Astrocyte of the cerebellum (primary cell): ENCODE measurements at regions not wholly inside any gene's neighbourhood (a gene's known extent, or its start where the extent isn't known, plus 50 kb on each side); places are given as distances from the start of the nearest gene placed in this dataset.

ENCODE experiments used
- DNase-seq: peaks from one replicate; pipeline ENCODE4 v3.0.0-alpha.2; 2011; ENCODE audit warnings: low read depth
- H3K4me3 ChIP-seq: 2 replicates; pipeline ENCODE4 v1.5.1; 2011; ENCODE audit warnings: mild to moderate bottlenecking, low read depth, low read length, moderate library complexity
- in situ Hi-C: cut with HindIII; loops from 2 replicates; pipeline ENCODE4 v1.10.0; 2017; ENCODE audit warnings: low sequenced_read_pairs
- TF ChIP-seq, protein P1 (sequence below): IDR thresholded peaks from 2 replicates; pipeline ENCODE4 v1.5.1; 2012; ENCODE audit warnings: low read length, low read depth, moderate library complexity, mild to moderate bottlenecking; ENCODE audit errors: missing control alignments

DNA sequence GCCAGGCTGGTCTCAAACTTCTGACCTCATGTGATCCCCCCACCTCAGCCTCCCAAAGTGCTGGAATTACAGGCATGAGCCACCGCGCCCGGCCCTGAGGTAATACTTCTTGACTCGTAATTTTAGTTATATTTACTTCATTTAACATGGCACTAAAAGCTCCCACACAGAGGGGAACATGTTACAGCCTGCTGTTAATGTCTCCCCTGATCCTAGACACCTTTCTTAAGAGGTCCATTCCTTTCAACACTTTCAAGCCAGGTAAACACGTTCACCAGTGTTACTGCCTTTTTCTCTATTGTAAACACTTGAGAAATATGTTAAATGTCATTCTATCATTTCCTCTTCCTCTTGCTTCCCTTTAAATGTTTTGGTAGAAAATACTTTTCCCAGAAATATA is 161.4 kb downstream of the METTL4 start:
- TF ChIP-seq, protein P1, sequence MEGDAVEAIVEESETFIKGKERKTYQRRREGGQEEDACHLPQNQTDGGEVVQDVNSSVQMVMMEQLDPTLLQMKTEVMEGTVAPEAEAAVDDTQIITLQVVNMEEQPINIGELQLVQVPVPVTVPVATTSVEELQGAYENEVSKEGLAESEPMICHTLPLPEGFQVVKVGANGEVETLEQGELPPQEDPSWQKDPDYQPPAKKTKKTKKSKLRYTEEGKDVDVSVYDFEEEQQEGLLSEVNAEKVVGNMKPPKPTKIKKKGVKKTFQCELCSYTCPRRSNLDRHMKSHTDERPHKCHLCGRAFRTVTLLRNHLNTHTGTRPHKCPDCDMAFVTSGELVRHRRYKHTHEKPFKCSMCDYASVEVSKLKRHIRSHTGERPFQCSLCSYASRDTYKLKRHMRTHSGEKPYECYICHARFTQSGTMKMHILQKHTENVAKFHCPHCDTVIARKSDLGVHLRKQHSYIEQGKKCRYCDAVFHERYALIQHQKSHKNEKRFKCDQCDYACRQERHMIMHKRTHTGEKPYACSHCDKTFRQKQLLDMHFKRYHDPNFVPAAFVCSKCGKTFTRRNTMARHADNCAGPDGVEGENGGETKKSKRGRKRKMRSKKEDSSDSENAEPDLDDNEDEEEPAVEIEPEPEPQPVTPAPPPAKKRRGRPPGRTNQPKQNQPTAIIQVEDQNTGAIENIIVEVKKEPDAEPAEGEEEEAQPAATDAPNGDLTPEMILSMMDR = no peak
- no peak for DNase-seq
- in situ Hi-C loops = no loop called here
- H3K4me3 ChIP-seq = no peak overlapping the region

DNA sequence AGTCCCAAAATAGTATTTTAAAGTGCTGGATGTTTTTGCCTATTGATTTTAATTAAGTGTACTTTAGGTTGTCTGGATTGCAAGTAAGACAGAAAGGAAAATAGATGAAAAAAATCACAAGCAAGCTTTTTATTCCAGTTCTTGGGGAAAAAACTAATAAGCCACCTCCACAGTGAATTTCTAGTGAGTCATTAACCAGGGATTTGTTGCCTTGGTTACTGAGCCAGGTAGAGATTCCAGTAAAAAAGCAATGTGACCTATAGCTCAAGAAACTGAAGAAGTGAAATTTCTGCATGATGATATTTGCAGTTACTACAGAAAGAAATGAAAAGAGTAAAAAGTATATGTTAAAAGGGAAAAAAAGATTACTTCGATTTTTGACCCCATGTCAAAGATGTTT is 160.6 kb downstream of the METTL4 start:
- TF ChIP-seq, protein P1 = no peak
- no peak overlapping the region for H3K4me3 ChIP-seq

DNA sequence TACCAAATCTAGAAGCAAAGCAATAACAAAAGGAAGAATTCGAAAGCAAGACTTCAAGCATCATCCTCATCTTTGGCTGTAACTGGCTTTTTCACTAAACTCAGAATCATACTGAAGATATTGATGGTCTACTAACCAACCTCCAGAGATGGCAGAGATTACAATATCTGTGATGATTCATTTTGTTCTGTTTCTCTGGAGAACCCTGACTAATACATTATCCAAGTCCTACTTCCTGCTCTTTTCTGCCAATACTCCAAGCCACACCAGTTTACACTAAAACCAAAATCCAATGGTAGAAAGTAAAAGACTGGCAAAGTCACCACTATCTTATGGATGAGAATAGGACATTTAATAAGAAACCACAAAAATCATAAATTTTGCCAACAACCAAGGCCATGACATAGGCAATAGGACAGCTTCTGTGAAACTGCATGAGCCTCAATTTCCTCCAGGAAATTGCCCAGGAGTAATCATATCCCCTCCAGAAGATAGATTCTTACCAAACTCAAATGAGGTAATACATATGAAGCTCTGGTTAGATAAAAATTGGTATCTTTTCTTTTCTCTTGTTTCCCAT is 159.8 kb downstream of the METTL4 start:
- H3K4me3 ChIP-seq = no peak overlapping the region
- peak; percentile 42 for DNase-seq
- in situ Hi-C loops = no loop called here
- TF ChIP-seq, protein P1 = no peak

More for the DNA sequence above, 160.6 kb downstream of the METTL4 start:
- DNase-seq = peak; percentile 31
- in situ Hi-C loops = no loop called here

DNA sequence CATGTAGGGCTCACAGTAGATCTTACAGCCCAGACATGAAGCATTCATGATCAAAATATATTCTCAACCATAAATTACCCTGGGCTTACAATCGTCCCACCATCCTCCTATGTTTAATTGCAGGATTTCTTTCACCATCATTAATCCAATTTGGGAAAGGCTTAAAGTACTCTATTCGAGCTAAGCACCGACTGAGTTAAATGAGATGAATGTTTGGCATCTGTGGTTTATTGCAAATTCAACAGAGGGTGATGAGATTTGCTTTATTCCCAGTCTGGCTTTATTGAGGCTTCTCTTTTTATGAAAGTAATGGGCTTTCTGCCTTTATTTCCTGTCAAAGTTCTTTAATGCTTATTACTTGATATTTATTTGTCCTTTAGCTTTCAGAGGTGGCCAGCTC is 159.0 kb downstream of the METTL4 start:
- in situ Hi-C loops = no loop called here
- no peak overlapping the region for H3K4me3 ChIP-seq
- TF ChIP-seq, protein P1 = no peak
- DNase-seq = no peak

DNA sequence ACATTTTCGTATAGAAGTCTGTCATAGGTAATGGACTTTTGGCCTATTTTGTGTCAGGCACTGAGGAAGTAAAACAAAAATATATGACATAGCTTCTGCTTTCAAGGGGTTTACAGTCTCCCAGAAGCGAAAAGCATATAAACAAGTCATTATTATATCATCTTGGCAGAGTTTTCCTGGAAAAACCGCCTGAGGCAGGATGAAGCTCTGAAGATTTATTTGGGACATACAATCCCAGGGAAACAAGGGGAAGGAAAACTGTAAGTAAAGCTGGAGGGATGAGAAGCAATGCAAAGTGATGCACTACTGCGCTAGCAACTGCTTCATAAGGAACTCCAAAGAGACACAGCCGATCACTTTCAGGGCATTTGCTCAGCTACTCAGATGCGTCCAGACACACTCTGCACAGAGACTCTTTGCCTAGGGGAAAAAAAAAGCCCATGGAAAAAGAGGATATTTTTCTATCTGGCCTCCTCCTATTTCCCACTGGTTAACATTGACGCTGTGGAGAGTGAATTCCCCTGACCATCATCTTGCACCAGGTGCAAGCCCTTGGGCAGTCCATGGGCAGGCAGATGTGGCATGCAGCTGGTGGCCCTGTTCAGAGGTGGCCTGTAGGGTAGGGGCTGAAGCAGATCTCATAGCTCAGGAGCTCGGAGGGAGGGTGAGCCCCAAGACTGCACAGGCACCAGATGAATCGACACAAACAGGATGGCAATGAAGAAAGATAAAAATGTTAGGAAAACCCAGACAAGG is 158.1 kb downstream of the METTL4 start:
- in situ Hi-C loops = no loop called here

DNA sequence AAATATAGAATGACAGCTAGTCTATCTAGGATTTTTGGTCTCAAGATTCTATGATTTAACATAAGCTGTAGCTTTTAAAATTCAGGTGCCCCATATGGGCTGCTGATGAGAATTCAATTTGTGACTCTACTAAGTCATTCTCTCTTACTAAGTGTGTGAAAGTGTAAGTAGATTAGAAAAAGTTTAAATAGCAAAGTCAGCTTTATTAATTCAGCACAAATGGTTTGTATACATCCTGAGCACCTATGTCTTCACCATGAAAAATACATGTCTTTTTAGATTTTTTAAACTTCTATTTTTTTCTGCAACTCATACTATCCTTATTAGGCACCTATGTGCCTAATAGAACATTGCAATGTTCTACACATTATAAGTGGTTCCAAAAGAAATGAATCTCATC is 157.1 kb downstream of the METTL4 start:
- no peak for DNase-seq
- no peak overlapping the region for H3K4me3 ChIP-seq
- in situ Hi-C loops = no loop called here
- TF ChIP-seq, protein P1 = no peak

More for the DNA sequence above, 158.1 kb downstream of the METTL4 start:
- DNase-seq = no peak
- TF ChIP-seq, protein P1 = no peak
- no peak overlapping the region for H3K4me3 ChIP-seq
